Kidney (tissue), 13 donors: ENCODE measurements at regions not wholly inside any gene's neighbourhood (a gene's known extent, or its start where the extent isn't known, plus 50 kb on each side); places are given as distances from the start of the nearest gene placed in this dataset.
"Not testable (repeated sequence)": the region's sequence is repeated elsewhere in the genome, so short reads cannot be mapped to it uniquely, and the experiment has no call there.

Experiments
- DNase-seq, 5 donors: peaks; one replicate each; pipeline ENCODE4 v3.0.0-alpha.2; 2013 to 2020
- FAIRE-seq: peaks from 2 replicates; lab custom pipeline; 2012; peaks lifted over from hg19 to GRCh38; lab: Jason Lieb, UNC
- H3K27ac ChIP-seq, 2 donors: one replicate each; pipeline ENCODE4 v1.7.0; 2013; ENCODE audit warnings: low read depth in 2 of 2, low read length in 2 of 2, inconsistent platforms in 1 of 2
- H3K27me3 ChIP-seq: one replicate; pipeline ENCODE4 v1.7.1; 2013; ENCODE audit warnings: low read length, inconsistent platforms; ENCODE audit not compliant: control insufficient read depth, insufficient read depth
- H3K36me3 ChIP-seq, 3 donors: one replicate each; pipeline versions ENCODE4 v1.7.0 to v1.7.1; 2013; ENCODE audit warnings: low read length in 3 of 3, control low read depth in 1 of 3, inconsistent platforms in 1 of 3; ENCODE audit not compliant: insufficient read depth in 3 of 3, control insufficient read depth in 2 of 3
- H3K4me1 ChIP-seq, 3 donors: one replicate each; pipeline versions ENCODE4 v1.7.0 to v1.7.1; 2013; ENCODE audit warnings: low read length in 3 of 3, inconsistent platforms in 1 of 3, low read depth in 1 of 3; ENCODE audit not compliant: control insufficient read depth in 2 of 3, insufficient read depth in 2 of 3
- H3K4me3 ChIP-seq, 3 donors: one replicate each; pipeline versions ENCODE4 v1.7.0 to v1.8.1; 2013; ENCODE audit warnings: low read length in 3 of 3, control low read depth in 1 of 3, inconsistent platforms in 1 of 3
- H3K9ac ChIP-seq, 3 donors: one replicate each; pipeline versions ENCODE4 v1.7.0 to v1.7.1; 2013; ENCODE audit warnings: low read length in 3 of 3, control low read depth in 1 of 3, inconsistent platforms in 1 of 3
- H3K9me3 ChIP-seq, 3 donors: one replicate each; pipeline versions ENCODE4 v1.7.0 to v1.7.1; 2013; ENCODE audit warnings: low read length in 3 of 3, control low read depth in 1 of 3, inconsistent platforms in 1 of 3; ENCODE audit not compliant: control insufficient read depth in 2 of 3, insufficient read depth in 1 of 3
- intact Hi-C: fragments of 100-400 bp; cut with DNase I; formaldehyde crosslinking; loops from one replicate; pipeline ENCODE4 v1.11.1; 2022
- TF ChIP-seq, protein P1 (sequence below): IDR thresholded peaks from 3 replicates; pipeline ENCODE4 v1.5.1; 2012; ENCODE audit warnings: mild to moderate bottlenecking, moderate library complexity, borderline replicate concordance; ENCODE audit not compliant: insufficient read depth; ENCODE audit errors: extremely low read depth
- donor health status: control.
- donor health status: control.
- donor health status: control.
- donor health status: control.
- donor health status: control.
- donor health status: DM: yes; HTN: yes; CAD: no.
- donor health status: Normal renal cell carcinoma (clear cell type).

DNA sequence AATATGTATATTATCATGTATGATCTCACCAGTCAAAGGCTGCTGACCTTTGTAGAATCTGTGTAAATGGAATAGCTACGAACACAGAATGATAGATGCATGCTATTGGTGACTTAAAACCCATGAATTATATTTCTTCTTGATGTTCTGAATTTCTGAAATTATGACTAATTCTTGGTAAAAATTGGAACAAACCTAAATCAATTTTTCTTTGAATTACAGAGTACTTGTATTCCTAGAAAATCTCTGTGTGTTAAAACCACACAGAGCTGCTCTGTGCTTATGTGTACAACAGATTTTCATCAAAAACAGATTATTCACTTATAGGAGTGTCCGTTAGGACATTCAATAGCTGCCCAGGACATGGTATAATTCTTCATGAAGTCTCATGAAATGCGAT lies 108.3 kb upstream of the MDFIC start:
- Histone ChIP-seq H3K27ac (no peak overlapping the region), H3K9ac (no peak overlapping the region), H3K36me3 (no peaks in the 10 kb centered on the region), H3K9me3 (no peaks in the 10 kb centered on the region), H3K4me3 (no peak overlapping the region), H3K4me1 (no peaks in the 10 kb centered on the region), H3K27me3 (no peaks in the 10 kb centered on the region)
- no peak for DNase-seq
- TF ChIP-seq, protein P1, sequence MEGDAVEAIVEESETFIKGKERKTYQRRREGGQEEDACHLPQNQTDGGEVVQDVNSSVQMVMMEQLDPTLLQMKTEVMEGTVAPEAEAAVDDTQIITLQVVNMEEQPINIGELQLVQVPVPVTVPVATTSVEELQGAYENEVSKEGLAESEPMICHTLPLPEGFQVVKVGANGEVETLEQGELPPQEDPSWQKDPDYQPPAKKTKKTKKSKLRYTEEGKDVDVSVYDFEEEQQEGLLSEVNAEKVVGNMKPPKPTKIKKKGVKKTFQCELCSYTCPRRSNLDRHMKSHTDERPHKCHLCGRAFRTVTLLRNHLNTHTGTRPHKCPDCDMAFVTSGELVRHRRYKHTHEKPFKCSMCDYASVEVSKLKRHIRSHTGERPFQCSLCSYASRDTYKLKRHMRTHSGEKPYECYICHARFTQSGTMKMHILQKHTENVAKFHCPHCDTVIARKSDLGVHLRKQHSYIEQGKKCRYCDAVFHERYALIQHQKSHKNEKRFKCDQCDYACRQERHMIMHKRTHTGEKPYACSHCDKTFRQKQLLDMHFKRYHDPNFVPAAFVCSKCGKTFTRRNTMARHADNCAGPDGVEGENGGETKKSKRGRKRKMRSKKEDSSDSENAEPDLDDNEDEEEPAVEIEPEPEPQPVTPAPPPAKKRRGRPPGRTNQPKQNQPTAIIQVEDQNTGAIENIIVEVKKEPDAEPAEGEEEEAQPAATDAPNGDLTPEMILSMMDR, result no peak
- intact Hi-C loops, result no loop called here
- no peak for FAIRE-seq

DNA sequence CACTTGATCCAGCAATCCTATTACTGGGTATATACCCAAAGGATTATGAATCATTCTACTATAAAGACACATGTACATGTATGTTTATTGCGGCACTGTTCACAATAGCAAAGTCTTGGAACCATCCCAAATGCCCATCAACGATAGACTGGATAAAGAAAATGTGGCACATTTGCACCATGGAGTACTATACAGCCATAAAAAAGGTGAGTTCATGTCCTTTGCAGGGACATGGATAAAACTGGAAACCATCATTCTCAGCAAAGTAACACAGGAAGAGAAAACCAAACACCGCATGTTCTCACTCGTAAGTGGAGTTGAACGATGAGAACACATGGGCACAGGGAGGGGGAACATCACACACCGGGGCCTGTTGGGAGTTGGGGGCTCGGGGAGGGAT lies 104.9 kb upstream of the MDFIC start:
- intact Hi-C loops, H3K4me1 ChIP-seq, H3K9ac ChIP-seq, H3K9me3 ChIP-seq, H3K4me3 ChIP-seq, FAIRE-seq, H3K27ac ChIP-seq, H3K27me3 ChIP-seq, DNase-seq, H3K36me3 ChIP-seq: not testable (repeated sequence)

DNA sequence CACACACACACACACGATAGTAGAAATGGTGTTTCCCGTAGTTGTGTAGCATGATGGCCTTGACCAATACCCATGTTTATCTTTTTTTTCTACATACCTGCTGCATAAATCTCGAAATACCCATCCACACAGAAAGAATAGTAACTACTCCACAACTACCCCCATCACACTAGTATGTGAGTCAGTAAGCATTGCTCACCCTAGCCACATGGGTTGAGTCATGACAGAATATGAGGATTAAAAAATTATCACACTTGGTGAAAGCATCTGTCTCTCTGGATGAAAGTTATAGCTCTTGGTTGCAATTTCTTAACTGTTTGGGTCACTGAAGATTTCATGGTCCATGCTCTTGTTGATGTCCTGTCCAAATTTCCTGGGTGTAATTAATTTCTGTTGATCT lies 103.4 kb upstream of the MDFIC start:
- no peak for FAIRE-seq

DNA sequence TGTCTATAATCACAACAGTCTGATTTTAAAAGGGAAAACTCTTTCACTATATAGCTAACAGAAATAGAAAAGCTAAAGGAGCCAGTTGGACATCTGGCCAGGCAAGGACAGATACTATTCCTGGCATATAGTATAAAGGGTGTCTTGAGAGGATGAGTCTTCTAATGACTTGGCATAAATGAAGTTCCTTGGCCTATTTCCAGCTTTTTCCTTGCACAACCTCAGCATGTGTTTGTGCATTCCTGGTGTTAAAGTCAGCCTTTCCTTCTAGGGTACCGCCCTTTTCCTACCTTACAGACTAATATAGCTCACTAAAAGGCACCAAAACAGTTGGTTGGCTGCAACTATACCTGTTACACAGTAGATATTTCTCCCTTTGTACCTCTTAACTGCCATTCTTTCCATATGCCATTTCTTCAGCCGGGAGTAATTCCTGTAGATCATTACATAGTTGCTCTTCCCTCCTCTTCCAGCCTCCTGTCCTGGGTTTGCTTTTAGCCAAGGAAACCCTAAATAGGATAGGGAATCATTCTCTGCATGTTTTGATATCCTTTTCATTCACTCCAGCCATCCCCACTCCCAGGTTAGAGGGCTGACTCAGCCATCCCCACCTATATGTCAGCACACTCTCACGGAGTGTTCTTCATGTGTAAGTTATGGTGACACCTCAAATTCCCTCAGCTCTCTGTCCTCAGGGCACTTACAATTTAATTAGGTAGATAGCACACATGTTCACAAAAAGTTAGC lies 102.1 kb upstream of the MDFIC start:
- no peaks in the 10 kb centered on the region for H3K9me3 ChIP-seq
- peak in 1 of 5 donors; percentile 2 for DNase-seq
- no peaks in the 10 kb centered on the region for H3K36me3 ChIP-seq
- intact Hi-C loops, result no loop called here
- FAIRE-seq, result no peak
- TF ChIP-seq, protein P1, result no peak
- H3K27me3 ChIP-seq, result no peaks in the 10 kb centered on the region
- H3K4me3 ChIP-seq, result no peak overlapping the region
- no peaks in the 10 kb centered on the region for H3K4me1 ChIP-seq
- H3K9ac ChIP-seq, result no peak overlapping the region
- no peak overlapping the region for H3K27ac ChIP-seq

More for the DNA sequence above, 103.4 kb upstream of the MDFIC start:
- intact Hi-C loops, result no loop called here
- H3K27me3 ChIP-seq, result no peaks in the 10 kb centered on the region
- no peak overlapping the region for H3K9ac ChIP-seq
- H3K27ac ChIP-seq, result no peak overlapping the region
- H3K36me3 ChIP-seq, result no peaks in the 10 kb centered on the region
- H3K4me1 ChIP-seq, result no peaks in the 10 kb centered on the region
- no peak overlapping the region for H3K4me3 ChIP-seq
- no peak for DNase-seq
- TF ChIP-seq, protein P1, result no peak
- H3K9me3 ChIP-seq, result no peaks in the 10 kb centered on the region
